Activated CD4-positive, alpha-beta T cell treated with anti-CD3 and anti-CD28 coated beads for 48 hours (primary cell): ENCODE measurements at regions not wholly inside any gene's neighbourhood (a gene's known extent, or its start where the extent isn't known, plus 50 kb on each side); places are given as distances from the start of the nearest gene placed in this dataset.

ENCODE experiments used
- DNase-seq: peaks from one replicate; pipeline ENCODE4 v3.0.0-alpha.2; 2020

GRCh38 chr4:19382993-19383756, 868.5 kb upstream of the SLIT2 start:
- no peak for DNase-seq

DNA sequence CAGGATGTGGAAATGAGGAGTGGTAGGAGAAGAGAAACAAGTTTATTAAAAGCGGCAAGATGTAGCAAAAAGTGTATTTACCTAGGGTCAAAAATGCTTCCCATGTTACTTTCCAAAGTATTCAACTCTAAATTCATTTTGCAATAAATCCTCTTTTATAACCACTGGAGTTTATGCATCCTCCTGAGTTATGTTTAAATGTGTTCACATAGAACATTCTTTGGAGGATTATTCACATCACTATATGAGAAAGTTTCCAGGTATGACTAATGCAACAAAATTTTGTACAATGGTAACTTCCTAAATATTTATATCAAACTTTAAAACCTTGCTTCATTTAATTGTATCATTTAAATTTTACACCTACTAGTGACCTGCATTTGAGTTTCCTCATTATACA, 870.6 kb upstream of the SLIT2 start:
- no peak for DNase-seq

- no peak for DNase-seq
Observed at GRCh38 chr4:19380600-19380999, 871.1 kb upstream of the SLIT2 start.

GRCh38 chr4:19379191-19379708, 872.5 kb upstream of the SLIT2 start:
- DNase-seq: no peak

- DNase-seq: no peak
Observed at GRCh38 chr4:19375931-19376330, 875.8 kb upstream of the SLIT2 start.

DNA sequence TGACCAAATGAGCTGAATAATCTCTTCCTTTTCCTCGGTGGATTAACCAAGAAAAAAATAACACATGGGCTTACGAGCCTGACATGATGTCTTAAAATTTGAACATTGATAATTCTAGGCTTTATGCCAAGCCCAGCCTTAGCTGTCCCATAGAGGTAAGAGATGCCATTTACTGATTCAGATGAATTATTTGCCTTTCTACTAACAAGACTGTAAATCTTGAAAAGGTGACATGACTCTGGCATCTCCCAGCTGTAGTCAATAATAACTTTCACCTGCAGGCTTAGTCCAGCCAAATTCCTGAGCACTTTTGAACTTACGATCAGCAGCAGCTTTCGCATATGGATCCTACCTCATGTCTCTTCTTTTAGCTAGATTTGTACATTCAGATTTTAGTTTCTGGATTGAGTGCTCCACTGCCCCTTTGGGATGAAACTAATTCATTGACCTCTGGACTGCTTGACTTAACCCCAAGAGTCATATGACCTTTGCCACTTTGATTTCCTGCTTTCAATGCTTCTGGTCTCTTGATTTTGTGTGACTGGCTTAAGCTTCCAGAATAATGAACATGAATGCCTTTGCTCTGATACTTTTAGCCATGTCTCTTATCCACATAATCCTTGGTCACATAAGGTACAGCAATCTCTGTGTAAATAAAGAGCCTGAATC, 876.4 kb upstream of the SLIT2 start:
- DNase-seq: no peak

- no peak for DNase-seq
Observed at GRCh38 chr4:19372390-19372789, 879.3 kb upstream of the SLIT2 start.

GRCh38 chr4:19368800-19369199, 882.9 kb upstream of the SLIT2 start:
- DNase-seq: no peak

GRCh38 chr4:19366916-19367315, 884.8 kb upstream of the SLIT2 start:
- no peak for DNase-seq

- no peak for DNase-seq
Observed at GRCh38 chr4:19358015-19358414, 893.7 kb upstream of the SLIT2 start.

- DNase-seq: no peak
Observed at GRCh38 chr4:19349416-19349815, 902.3 kb upstream of the SLIT2 start.

GRCh38 chr4:19348746-19349145, 903.0 kb upstream of the SLIT2 start:
- DNase-seq: no peak

- no peak for DNase-seq
Observed at GRCh38 chr4:19346636-19347035, 905.1 kb upstream of the SLIT2 start.

DNA sequence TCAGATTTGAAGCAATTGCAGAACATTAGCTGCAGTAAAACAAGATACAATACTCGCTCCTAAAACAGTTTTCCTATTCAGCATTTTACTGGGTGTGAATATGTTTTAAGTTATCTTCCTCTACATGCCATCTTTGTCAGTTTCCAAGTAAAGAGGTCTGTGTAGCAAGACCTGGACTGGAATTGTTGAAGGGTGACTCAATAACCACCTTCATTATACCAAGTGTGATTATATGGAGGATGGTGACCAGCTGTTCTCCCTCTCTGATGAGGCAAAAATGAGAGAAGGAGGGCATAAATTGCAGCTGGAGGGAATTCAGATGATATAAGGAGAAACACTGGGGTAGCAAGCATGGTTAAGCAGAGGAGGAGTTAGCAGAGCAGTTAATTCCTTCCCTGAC, 922.1 kb upstream of the SLIT2 start:
- no peak for DNase-seq

- DNase-seq: no peak
Observed at GRCh38 chr4:19329077-19329476, 922.6 kb upstream of the SLIT2 start.

- DNase-seq: no peak
Observed at GRCh38 chr4:19327364-19327763, 924.3 kb upstream of the SLIT2 start.

DNA sequence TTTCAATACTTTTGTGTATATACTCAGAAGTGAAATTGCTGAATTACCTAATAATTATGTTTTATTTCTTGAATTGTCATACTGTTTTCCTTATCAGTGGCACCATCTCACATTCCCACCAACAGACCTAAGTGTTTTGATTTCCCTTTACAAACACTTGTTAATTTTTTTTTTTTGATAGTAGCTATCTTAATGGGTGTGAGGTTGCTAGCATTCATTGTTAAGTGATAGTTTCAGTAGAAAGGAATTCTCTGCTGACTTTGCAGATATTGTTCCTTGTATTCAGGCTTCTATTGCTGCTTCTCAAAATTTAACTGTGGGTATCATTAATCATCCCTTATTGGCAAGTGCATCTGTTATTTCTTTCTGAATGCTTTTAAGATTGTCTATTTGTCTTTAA, 927.5 kb upstream of the SLIT2 start:
- no peak for DNase-seq

DNA sequence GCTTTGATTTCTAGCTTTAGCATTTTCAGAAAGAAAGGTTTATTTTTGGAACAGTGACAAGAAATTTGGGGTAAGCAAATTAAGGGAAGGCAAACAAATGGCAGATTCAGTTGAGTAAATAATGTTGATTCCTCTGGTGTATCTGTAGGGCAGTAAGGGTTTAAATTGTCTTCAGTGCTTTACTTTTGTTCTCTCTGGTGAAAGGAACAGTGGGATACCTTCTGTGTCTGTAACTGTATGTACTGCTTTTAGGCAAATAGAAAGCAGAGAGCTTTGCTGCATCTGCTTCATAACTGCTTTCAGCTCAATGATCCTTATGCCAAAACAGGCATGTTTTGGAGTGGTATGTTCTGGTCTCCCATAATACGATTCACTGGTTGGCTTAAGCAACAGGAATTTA, 932.1 kb upstream of the SLIT2 start:
- no peak for DNase-seq

- no peak for DNase-seq
Observed at GRCh38 chr4:19317377-19317776, 934.3 kb upstream of the SLIT2 start.

GRCh38 chr4:19314116-19314515, 937.6 kb upstream of the SLIT2 start:
- DNase-seq: no peak

GRCh38 chr4:19309378-19309777, 942.3 kb upstream of the SLIT2 start:
- DNase-seq: no peak

DNA sequence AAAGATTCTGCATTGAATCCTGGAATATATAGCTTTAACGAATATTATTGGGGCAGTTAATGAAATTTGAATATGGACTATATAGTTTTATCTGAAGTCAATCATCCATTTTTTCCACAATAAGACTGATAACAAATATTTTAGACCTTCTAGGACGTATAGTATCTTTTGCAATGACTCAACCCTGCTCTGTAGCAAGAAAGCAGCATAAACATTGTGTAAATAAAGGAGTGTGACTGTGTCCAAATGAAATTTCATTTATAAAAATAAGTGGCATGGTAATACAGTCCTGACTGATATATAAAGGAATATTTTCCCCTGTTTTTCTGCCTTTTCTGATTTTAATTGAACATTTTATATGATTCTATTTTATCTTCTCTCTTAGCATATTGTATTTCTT, 947.7 kb upstream of the SLIT2 start:
- DNase-seq: no peak

- no peak for DNase-seq
Observed at GRCh38 chr4:19301527-19301926, 950.2 kb upstream of the SLIT2 start.

GRCh38 chr4:19300213-19300612, 951.5 kb upstream of the SLIT2 start:
- no peak for DNase-seq

DNA sequence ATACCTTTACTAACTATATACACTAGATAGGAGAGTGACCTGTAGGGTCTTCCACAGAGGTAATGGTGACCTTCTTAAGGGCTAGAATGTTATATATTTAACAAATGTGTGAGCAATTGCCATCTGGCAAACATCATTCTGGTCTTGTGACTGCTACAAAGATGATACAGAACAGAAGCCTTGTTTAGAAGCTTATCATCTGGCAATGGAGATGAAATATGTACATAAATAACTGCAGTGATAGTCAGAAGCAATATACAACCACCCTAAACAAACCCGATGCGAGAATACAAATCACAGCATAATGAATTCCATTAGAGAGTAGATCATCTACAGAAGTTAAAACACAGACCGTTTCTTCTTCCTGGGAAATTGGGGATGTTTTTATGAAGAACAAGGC, 952.7 kb upstream of the SLIT2 start:
- DNase-seq: no peak
